H9 (cell line): ENCODE measurements at regions not wholly inside any gene's neighbourhood (a gene's known extent, or its start where the extent isn't known, plus 50 kb on each side); places are given as distances from the start of the nearest gene placed in this dataset.

Experiments used
- DNase-seq: peaks from one replicate; pipeline ENCODE4 v3.0.0-alpha.2; 2017
- H2AFZ ChIP-seq: one replicate; pipeline ENCODE4 v1.6.1; 2013; ENCODE audit warnings: mild to moderate bottlenecking, low read length, control low read depth, moderate library complexity
- H2AK5ac ChIP-seq: 2 replicates; pipeline ENCODE4 v1.6.1; 2013; ENCODE audit warnings: low read length, control low read depth, mixed read lengths; ENCODE audit not compliant: insufficient read length
- H2BK120ac ChIP-seq: one replicate; pipeline ENCODE4 v1.6.1; 2013; ENCODE audit warnings: low read depth, mild to moderate bottlenecking, low read length, control low read depth, inconsistent platforms; ENCODE audit not compliant: poor library complexity, severe bottlenecking
- H2BK12ac ChIP-seq: 2 replicates; pipeline ENCODE4 v1.6.1; 2013; ENCODE audit warnings: low read length, control low read depth, mixed read lengths, low read depth; ENCODE audit not compliant: insufficient read length
- H2BK15ac ChIP-seq: 2 replicates; pipeline ENCODE4 v1.6.1; 2013; ENCODE audit warnings: low read depth, low read length, control low read depth
- H2BK20ac ChIP-seq: one replicate; pipeline ENCODE4 v1.6.1; 2013; ENCODE audit warnings: low read depth, mild to moderate bottlenecking, low read length, control low read depth, inconsistent platforms; ENCODE audit not compliant: poor library complexity, severe bottlenecking
- H2BK5ac ChIP-seq: 2 replicates; pipeline ENCODE4 v1.6.1; 2013; ENCODE audit warnings: low read length, control low read depth, mixed read lengths; ENCODE audit not compliant: insufficient read length
- H3K14ac ChIP-seq: 2 replicates; pipeline ENCODE4 v1.6.1; 2013; ENCODE audit warnings: low read length, control low read depth; ENCODE audit not compliant: insufficient read depth
- H3K18ac ChIP-seq: 2 replicates; pipeline ENCODE4 v1.6.1; 2013; ENCODE audit warnings: low read depth, mild to moderate bottlenecking, mixed read lengths, low read length, control low read depth; ENCODE audit not compliant: insufficient read length
- H3K23ac ChIP-seq: 2 replicates; pipeline ENCODE4 v1.6.1; 2013; ENCODE audit warnings: low read length, control low read depth, mixed read lengths, low read depth; ENCODE audit not compliant: insufficient read length
- H3K23me2 ChIP-seq: 2 replicates; pipeline ENCODE4 v1.6.1; 2013; ENCODE audit warnings: low read depth, mild to moderate bottlenecking, mixed read lengths, low read length, control low read depth; ENCODE audit not compliant: insufficient read length, poor library complexity, severe bottlenecking
- H3K27ac ChIP-seq: 2 replicates; pipeline ENCODE4 v1.5.1; 2013; ENCODE audit warnings: low read length, control low read depth, mixed read lengths, low read depth; ENCODE audit not compliant: insufficient read length
- H3K27me3 ChIP-seq: 2 replicates; pipeline ENCODE4 v1.6.1; 2013; ENCODE audit warnings: low read length, control low read depth, inconsistent platforms; ENCODE audit not compliant: insufficient read depth
- H3K4ac ChIP-seq: 2 replicates; pipeline ENCODE4 v1.6.1; 2013; ENCODE audit warnings: low read depth, mild to moderate bottlenecking, control low read depth, inconsistent platforms, low read length, moderate library complexity
- H3K4me1 ChIP-seq: 2 replicates; pipeline ENCODE4 v1.6.1; 2013; ENCODE audit warnings: low read length, control low read depth, inconsistent platforms; ENCODE audit not compliant: insufficient read depth
- H3K4me2 ChIP-seq: 2 replicates; pipeline ENCODE4 v1.6.1; 2013; ENCODE audit warnings: low read length, control low read depth, mixed read lengths; ENCODE audit not compliant: insufficient read length, insufficient read depth
- H3K56ac ChIP-seq: 2 replicates; pipeline ENCODE4 v1.6.1; 2013; ENCODE audit warnings: low read depth, mild to moderate bottlenecking, mixed read lengths, low read length, control low read depth; ENCODE audit not compliant: insufficient read length
- H3K79me1 ChIP-seq: 2 replicates; pipeline ENCODE4 v1.6.1; 2013; ENCODE audit warnings: low read depth, mild to moderate bottlenecking, moderate library complexity, low read length, control low read depth, inconsistent platforms; ENCODE audit not compliant: insufficient read depth, poor library complexity, severe bottlenecking
- H3K79me2 ChIP-seq: 2 replicates; pipeline ENCODE4 v1.6.1; 2013; ENCODE audit warnings: low read length, control low read depth, inconsistent platforms; ENCODE audit not compliant: insufficient read depth
- H3K9ac ChIP-seq: 2 replicates; pipeline ENCODE4 v1.6.1; 2013; ENCODE audit warnings: low read length, control low read depth, mixed read lengths; ENCODE audit not compliant: insufficient read length; ENCODE audit errors: extremely low read depth
- H3K9me3 ChIP-seq: one replicate; pipeline ENCODE4 v1.6.1; 2013; ENCODE audit warnings: low read depth, low read length, inconsistent platforms; ENCODE audit not compliant: control insufficient read depth
- H3T11ph ChIP-seq: one replicate; pipeline ENCODE4 v1.6.1; 2013; ENCODE audit warnings: mild to moderate bottlenecking, low read length, control low read depth, inconsistent platforms
- H4K20me1 ChIP-seq: one replicate; pipeline ENCODE4 v1.6.1; 2013; ENCODE audit not compliant: control insufficient read depth, insufficient read length, insufficient read depth
- H4K5ac ChIP-seq: 2 replicates; pipeline ENCODE4 v1.6.1; 2013; ENCODE audit warnings: low read depth, mild to moderate bottlenecking, mixed read lengths, low read length, control low read depth; ENCODE audit not compliant: insufficient read length
- H4K8ac ChIP-seq: replicated peaks from 2 replicates; pipeline ENCODE4 v1.6.1; 2013; ENCODE audit warnings: low read length, control low read depth, mixed read lengths, low read depth; ENCODE audit not compliant: insufficient read length
- H4K91ac ChIP-seq: 2 replicates; pipeline ENCODE4 v1.6.1; 2013; ENCODE audit warnings: low read depth, mild to moderate bottlenecking, moderate library complexity, mixed read lengths, low read length, control low read depth; ENCODE audit not compliant: insufficient read length
- H3K27ac Mint-ChIP-seq, 3 experiments: 2 replicates in 2 of 3; 3 replicates in 1 of 3; pipeline ENCODE4 v1.8.0; 2020 to 2021; ENCODE audit warnings: mixed read lengths in 3 of 3, mild to moderate bottlenecking in 1 of 3, moderate library complexity in 1 of 3
- H3K27me3 Mint-ChIP-seq: 2 replicates; pipeline ENCODE4 v1.8.0; 2021; ENCODE audit warnings: low read depth, mild to moderate bottlenecking, moderate library complexity, mixed read lengths
- H3K36me3 Mint-ChIP-seq, 3 experiments: 2 replicates in 2 of 3; 3 replicates in 1 of 3; pipeline ENCODE4 v1.8.0; 2020 to 2021; ENCODE audit warnings: low read depth in 3 of 3, mixed read lengths in 3 of 3; ENCODE audit not compliant: insufficient read depth in 1 of 3
- H3K4me1 Mint-ChIP-seq, 2 experiments: 2 replicates each; pipeline ENCODE4 v1.8.0; 2020; ENCODE audit warnings: mixed read lengths in 2 of 2
- H3K4me3 Mint-ChIP-seq, 2 experiments: 2 replicates in 1 of 2; 3 replicates in 1 of 2; pipeline ENCODE4 v1.8.0; 2020 to 2021; ENCODE audit warnings: mild to moderate bottlenecking in 2 of 2, mixed read lengths in 2 of 2, moderate library complexity in 1 of 2
- H3K9me3 Mint-ChIP-seq, 2 experiments: 2 replicates in 1 of 2; 3 replicates in 1 of 2; pipeline ENCODE4 v1.8.0; 2020; ENCODE audit warnings: mild to moderate bottlenecking in 2 of 2, mixed read lengths in 2 of 2, moderate library complexity in 1 of 2
- CTCF ChIP-seq: fragments of 200-600 bp; sonication (generic); conservative IDR thresholded peaks from 3 replicates; pipeline ENCODE4 v1.8.0; 2021; ENCODE audit warnings: antibody characterized with exemption, mild to moderate bottlenecking
- WGBS: extraction: QIAGEN DNeasy Blood & Tissue Kit; methylation state at CpG from one replicate; pipeline ENCODE4 v1.1.7; 2013; ENCODE audit warnings: missing lambda C conversion rate, low lambda C conversion rate, mixed read lengths; ENCODE audit not compliant: insufficient read length; ENCODE audit errors: extremely low coverage; 5-methylcytosine and 5-hydroxymethylcytosine counted together

GRCh38 chr12:85530456-85530855, 250.4 kb downstream of the ALX1 start:
- no peak overlapping the region for H3T11ph ChIP-seq
- H2BK120ac ChIP-seq: no peak overlapping the region
- H2BK20ac ChIP-seq: no peak overlapping the region
- Mint-ChIP-seq H3K36me3 (peaks cover 0 to 4% (median 0%) of the 10 kb centered on the region in 3 experiments; a peak in 1 of 7 replicates), H3K27ac (no peak overlapping the region), H3K27me3 (no peaks in the 10 kb centered on the region; the same call in 1 of the 2 replicates), H3K9me3 (peaks cover 0 to 7% of the 10 kb centered on the region in 2 experiments; a peak in 3 of 5 replicates), H3K4me3 (no peak overlapping the region), H3K4me1 (peaks cover 9 to 11% of the 10 kb centered on the region in 2 experiments; a peak in 2 of 4 replicates)
- H3K23me2 ChIP-seq: no peaks in the 10 kb centered on the region
- DNase-seq: no peak
- H3K23ac ChIP-seq: no peak overlapping the region
- H4K5ac ChIP-seq: no peak overlapping the region
- no peaks in the 10 kb centered on the region for H3K9me3 ChIP-seq
- no peak for TF ChIP-seq CTCF
- no peaks in the 10 kb centered on the region for H4K20me1 ChIP-seq
- no peak overlapping the region for H2BK5ac ChIP-seq
- H3K14ac ChIP-seq: no peak overlapping the region
- no peaks in the 10 kb centered on the region for H3K27me3 ChIP-seq
- H3K9ac ChIP-seq: no peak overlapping the region
- no peaks in the 10 kb centered on the region for H3K79me1 ChIP-seq
- peaks cover 3% of the 10 kb centered on the region; the same call in 1 of the 2 replicates for H3K4me1 ChIP-seq
- no peak overlapping the region for H3K4ac ChIP-seq
- no peak overlapping the region for H3K56ac ChIP-seq
- no CpG with 5 or more reads among the region's 4 CpGs for WGBS
- H3K27ac ChIP-seq: no peak overlapping the region
- H2BK12ac ChIP-seq: no peak overlapping the region
- H3K4me2 ChIP-seq: no peak overlapping the region
- no peak overlapping the region for H3K18ac ChIP-seq
- H4K8ac ChIP-seq: no peak overlapping the region
- no peaks in the 10 kb centered on the region for H3K79me2 ChIP-seq
- no peak overlapping the region for H4K91ac ChIP-seq
- H2AFZ ChIP-seq: no peak overlapping the region
- no peak overlapping the region for H2BK15ac ChIP-seq
- H2AK5ac ChIP-seq: no peak overlapping the region
